NCI-H1105 (cell line): ENCODE measurements at regions not wholly inside any gene's neighbourhood (a gene's known extent, or its start where the extent isn't known, plus 50 kb on each side); places are given as distances from the start of the nearest gene placed in this dataset.

Source experiments
- DNase-seq: peaks from one replicate; lab custom pipeline; 2025; lab: John Stamatoyannopoulos, UW

DNA sequence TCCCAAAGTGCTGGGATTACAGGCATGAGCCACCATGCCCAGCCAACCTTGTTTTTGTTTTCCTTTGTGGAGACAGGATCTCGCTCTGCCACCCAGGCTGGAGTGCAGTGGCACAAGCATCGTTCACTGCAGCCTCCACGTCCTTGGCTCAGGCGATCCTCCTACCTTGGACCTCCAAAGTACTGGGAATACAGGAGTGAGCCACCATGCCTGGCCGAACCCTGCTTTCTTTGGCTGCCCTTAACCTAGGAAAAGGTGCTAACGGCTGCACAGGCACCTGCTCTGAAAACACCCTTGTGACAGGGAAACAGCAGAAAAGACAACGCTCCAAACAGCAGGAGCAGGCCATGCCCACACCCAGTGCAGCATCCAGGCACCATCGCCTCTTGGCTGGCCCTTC lies 71.9 kb downstream of the OAT start:
- DNase-seq: no peak

DNA sequence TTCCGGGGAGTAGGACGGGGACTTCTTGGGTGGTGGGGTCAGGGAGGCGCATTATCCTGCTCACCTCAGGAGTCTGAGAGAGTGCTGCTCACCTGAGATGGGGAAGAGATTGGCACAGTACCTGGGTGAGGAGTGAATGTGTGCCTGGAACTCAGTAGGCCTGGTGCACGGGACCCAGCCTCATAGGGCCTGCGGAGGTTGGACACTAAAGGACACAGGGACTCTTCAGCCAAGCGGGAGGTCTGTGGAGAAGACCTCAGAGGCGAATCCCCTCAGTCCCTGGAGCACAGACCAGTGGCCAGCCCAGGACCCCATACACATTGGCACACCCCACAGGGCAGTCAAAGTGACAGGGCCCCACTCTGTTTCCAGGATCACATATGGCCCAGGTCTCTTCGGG lies 73.2 kb downstream of the OAT start:
- DNase-seq: no peak

- no peak for DNase-seq
Observed at GRCh38 chr10:124344931-124345330, 73.8 kb downstream of the OAT start.

GRCh38 chr10:124344266-124344590 lies 74.5 kb downstream of the OAT start:
- DNase-seq: no peak

- DNase-seq: no peak
Observed at GRCh38 chr10:124343351-124344265, 75.1 kb downstream of the OAT start.

DNA sequence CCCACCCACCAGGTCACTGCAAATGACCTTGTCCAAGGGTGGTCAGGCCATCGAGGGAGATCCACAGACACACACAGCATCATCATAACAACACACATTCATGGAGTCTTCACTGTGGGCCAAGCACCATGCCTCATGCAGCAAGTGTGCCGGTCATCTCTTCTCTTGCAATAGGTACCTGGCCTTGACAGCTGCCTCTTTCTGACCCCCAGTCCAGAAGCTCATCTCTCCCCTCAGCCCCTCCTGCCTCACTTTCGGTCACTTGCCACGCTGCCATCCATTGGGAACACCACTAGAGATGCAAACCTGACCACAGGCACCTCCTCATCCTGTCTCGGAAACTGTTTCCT lies 75.9 kb downstream of the OAT start:
- DNase-seq: no peak

GRCh38 chr10:124342136-124342820 lies 76.4 kb downstream of the OAT start:
- DNase-seq: no peak

GRCh38 chr10:124341768-124342135 lies 77.0 kb downstream of the OAT start:
- DNase-seq: no peak

GRCh38 chr10:124340033-124340760 lies 78.5 kb downstream of the OAT start:
- DNase-seq: no peak

GRCh38 chr10:124339119-124340032 lies 79.3 kb downstream of the OAT start:
- no peak for DNase-seq

GRCh38 chr10:124338276-124338925 lies 80.3 kb downstream of the OAT start:
- no peak for DNase-seq

DNA sequence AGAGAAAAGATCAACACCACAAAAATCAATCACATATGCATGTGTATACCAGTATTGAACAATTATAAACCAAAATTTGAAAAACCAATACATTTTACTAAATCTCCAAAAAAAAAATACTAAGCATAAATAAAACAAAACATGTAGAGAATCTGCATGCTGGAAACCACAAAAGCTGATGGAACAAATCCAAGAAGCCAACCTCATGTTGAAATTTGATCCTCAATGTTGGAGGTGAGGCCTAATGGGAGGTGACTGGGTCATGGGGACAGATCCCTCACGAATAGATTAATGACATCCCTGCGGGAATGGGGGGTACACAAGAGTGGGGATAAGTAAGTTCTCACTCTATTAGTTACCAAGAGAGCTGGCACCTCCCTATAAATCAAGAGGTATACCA lies 82.5 kb downstream of the OAT start:
- no peak for DNase-seq

DNA sequence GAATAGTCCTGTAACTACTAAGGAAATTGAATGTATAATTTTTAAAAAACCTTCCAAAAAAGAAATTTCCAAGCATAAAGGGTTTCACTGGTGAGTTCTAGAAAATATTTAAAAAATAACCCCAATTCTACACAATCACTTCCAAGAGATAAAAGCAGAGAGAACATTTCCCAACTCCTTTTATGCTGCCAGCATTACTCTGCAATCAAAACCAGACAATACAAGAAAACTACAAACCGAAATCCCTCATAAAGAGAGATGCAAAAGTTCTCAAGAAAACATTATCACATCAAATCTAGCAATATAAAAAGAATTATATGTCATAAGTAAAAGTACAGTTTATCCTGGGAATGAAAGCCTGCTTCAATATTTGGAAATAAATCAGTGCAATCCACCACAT lies 84.8 kb downstream of the OAT start:
- DNase-seq: no peak

DNA sequence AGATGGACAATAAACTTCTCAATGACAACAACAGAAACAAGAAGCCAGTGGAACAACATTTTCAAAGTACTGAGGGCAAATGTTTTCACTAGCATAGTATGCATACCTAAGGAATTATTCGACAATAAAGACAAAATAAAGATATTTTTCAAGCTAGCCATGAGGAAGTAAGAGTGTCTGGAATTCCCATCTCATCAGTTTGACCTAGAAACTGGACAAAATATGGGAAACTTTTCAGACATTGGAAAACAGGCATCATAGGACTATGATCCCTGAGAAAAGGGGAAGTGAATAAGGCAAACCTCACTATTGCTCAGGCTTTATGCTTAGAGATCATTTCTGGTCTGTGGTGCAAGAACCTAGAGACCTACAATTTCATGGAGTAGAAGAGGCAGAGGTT lies 86.3 kb downstream of the OAT start:
- DNase-seq: no peak

DNA sequence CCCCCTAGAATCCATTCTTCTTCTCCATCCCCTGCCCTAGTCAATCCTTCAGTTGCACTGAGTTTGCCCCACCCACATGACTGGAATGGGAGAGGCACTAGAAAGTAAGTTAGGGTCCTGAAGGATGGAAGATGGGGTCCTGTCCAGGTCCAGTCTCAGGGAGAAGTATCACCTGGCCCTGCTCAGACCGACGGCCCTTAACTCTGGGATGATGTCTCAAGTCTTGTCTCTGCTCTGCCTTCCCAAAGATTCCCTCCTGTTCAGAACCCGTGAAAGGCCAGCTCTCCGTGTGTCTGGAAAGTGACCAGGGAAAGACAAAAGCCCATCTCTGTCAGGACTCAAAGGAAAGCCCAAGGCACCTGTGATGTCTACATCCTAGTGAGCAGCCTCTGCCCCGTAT lies 88.8 kb downstream of the OAT start:
- no peak for DNase-seq

GRCh38 chr10:124329362-124329761 lies 89.4 kb downstream of the OAT start:
- no peak for DNase-seq

GRCh38 chr10:124328477-124329220 lies 90.1 kb downstream of the OAT start:
- DNase-seq: no peak

DNA sequence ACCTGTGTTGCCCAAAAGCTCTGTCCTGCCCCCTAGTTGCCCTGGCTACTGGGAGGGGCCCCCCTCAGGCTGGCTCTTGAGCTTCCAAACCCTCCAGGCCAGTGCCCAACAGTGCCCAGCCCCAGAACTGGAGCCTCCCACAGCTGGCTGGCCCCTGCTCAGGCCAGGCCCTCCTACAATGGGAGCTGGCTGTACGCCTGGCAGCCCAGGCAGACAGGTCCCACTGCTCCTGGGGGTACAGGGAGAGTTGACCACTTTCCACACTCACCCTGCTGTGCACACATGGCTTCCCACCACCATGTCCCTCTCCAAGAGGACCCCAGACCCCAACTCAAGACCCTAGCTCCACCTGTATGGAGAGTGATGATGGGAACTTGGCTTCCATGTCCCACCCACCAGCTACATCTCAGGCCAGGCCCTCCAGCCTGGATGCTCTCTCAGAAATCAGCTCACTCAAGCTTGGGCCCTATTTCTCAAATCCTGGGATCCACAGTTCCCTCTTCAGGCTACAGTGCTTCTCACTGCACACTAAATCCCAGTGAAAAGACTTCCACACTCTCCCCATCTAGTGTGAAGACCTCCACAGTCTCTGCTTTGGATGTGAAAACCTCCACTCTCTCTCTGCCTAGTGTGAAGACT lies 92.6 kb downstream of the OAT start:
- DNase-seq: no peak

DNA sequence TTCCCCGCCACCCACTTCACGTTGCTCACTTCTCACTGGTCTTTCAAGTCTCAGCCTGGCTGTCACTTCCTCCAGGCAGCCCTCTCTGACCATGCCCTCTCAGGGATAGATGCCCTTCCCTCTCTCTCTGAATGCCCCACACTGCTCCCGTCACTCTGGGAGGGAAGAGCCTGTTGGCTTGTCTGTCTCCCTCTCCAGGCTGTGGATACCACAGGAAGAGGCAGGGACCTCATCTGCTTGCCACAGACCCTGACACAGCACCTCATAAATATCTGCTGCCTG lies 93.1 kb downstream of the OAT start:
- DNase-seq: no peak

DNA sequence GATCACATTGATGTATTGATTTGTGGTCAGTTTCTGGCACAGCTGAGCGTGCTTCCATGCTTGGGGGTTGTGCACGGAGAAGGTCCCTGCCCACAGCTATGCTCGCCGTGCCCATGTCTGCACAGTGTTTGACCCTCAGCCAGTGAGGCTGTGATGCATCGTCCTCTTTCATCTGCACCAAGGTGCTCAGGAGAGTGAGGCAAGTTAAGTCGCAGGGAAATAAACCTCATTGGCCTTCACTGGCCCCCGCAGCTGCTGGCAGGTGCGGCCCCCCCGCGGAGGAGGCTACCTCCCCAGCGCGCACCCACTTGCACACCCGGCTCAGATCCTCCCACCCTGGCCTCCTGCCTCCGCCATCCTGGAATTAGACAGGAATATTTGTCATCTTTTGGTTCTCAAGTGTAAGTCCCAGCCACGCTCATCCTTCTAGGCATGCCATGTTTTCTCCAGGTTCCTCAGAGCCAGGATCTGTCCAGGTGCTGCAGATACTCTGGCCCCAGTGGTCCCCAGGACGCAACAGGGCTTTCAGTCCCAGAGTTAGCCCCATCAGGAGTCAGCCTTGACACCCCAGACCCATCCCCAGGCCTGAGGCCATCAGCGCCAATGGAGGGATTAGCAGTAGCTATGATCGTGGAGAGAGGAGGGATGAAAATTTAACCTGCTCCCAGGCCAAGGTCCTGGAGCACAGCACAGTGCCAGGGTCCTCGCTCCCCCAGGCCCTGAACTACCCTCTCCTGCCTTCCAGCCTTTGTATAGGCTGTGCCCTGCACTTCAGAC lies 93.7 kb downstream of the OAT start:
- DNase-seq: no peak
